HG02943 (cell line): ENCODE measurements at regions not wholly inside any gene's neighbourhood (a gene's known extent, or its start where the extent isn't known, plus 50 kb on each side); places are given as distances from the start of the nearest gene placed in this dataset.
"Not testable (repeated sequence)": the region's sequence is repeated elsewhere in the genome, so short reads cannot be mapped to it uniquely, and the experiment has no call there.

ENCODE experiments used
- ATAC-seq: cut with Tn5 transposase; IDR thresholded peaks from one replicate; pipeline ENCODE4 v1.9.1; 2021; ENCODE audit warnings: mild to moderate bottlenecking, low read depth, moderate library complexity; ENCODE audit not compliant: unreplicated experiment

DNA sequence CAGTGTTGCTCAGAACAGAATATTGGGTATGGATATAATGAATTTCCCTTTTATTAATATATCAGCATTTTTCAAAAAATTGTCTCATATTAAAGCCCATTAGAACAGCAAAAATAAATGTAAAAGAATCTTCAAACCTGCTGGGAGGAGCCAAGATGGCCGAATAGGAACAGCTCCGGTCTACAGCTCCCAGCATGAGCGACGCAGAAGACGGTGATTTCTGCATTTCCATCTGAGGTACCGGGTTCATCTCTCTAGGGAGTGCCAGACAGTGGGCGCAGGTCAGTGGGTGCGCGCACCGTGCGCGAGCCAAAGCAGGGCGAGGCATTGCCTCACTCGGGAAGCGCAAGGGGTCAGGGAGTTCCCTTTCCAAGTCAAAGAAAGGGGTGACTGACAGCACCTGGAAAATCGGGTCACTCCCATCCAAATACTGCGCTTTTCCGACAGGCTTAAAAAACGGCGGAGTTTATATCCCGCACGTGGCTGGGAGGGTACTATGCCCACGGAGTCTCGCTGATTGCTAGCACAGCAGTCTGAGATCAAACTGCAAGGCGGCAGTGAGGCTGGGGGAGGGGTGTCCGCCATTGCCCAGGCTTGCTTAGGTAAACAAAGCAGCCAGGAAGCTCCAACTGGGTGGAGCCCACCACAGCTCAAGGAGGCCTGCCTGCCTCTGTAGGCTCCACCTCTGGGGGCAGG is 816.8 kb downstream of the TTLL7 start:
- not testable (repeated sequence) for ATAC-seq

- not testable (repeated sequence) for ATAC-seq
Measured at GRCh38 chr1:83180621-83181020, 818.3 kb downstream of the TTLL7 start.

DNA sequence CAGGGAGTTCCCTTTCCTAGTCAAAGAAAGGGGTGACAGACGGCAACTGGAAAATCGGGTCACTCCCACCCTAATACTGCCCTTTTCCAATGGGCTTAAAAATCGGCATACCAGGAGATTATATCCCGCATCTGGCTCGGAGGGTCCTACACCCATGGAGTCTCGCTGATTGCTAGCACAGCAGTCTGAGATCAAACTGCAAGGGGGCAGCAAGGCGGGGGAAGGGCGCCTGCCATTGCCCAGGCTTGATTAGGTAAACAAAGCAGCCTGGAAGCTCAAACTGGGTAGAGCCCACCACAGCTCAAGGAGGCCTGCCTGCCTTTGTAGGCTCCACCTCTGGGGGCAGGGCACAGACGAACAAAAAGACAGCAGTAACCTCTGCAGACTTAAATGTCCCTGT is 831.3 kb downstream of the TTLL7 start:
- not testable (repeated sequence) for ATAC-seq

DNA sequence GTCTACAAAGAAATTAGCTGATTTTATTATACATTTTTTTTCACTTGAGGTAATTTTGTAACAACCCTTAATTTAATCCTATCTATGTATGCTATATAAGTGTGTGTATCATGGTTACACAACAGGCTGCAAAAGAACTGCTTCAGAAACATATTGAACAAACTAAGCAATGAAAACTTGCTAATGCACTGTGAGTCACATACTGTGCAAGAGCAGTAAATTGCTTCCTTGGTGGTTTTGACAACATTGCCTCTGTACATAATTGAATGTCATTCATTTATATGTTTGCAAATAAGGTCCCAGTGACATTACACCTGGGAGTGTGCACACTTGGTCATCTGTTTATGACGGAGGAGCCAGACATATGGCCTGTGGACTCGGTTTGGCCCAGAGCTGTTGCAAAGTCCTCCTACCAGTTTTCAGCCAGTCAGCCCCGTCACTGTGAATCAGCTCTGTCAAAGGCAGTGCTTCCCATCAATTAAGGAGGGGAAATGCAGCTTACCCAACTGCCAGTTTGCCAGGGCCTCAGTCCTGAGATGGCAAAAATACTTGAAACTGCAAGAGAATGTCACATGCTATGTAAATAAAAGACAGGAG is 835.0 kb downstream of the TTLL7 start:
- ATAC-seq, result not testable (repeated sequence)

DNA sequence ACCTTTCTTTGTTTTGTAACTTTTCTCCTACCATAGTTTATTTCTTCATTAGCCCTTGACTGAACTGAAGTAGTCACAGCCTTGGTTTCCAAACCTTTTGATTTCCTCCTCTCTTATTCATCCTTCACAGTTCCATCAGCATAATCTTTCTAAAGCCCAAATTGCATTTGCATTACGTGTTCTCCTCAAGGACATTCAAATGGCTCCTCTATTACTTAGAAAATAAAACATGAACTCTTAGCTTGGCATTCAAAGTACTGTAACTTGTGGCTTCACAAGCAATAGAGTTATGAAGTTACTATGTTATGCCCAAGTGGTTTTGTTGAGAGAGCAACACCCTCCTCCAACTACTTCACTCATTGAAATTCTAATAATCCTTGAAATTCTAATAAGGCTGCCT is 840.0 kb downstream of the TTLL7 start:
- ATAC-seq, result not testable (repeated sequence)

DNA sequence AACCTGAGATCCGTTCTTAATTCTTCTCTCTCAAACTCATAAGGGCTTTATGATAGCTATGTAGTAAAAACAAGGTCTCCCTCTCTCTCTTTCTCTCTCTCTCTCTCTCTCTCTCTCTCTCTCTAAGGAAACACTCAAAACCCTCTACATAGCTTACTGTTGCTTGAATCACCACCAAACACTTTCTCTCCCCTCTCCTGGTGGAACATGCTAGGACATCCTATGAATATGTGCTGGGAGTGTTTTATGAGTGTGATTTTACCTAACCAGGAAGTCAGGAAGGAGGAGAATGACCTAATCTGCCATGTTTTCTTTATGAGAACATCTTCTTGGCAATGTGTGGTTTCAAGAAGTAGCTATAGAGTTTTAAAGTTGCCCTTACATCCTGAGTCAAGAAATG is 844.6 kb downstream of the TTLL7 start:
- ATAC-seq, result not testable (repeated sequence)

GRCh38 chr1:83151167-83151898 is 847.6 kb downstream of the TTLL7 start:
- not testable (repeated sequence) for ATAC-seq

DNA sequence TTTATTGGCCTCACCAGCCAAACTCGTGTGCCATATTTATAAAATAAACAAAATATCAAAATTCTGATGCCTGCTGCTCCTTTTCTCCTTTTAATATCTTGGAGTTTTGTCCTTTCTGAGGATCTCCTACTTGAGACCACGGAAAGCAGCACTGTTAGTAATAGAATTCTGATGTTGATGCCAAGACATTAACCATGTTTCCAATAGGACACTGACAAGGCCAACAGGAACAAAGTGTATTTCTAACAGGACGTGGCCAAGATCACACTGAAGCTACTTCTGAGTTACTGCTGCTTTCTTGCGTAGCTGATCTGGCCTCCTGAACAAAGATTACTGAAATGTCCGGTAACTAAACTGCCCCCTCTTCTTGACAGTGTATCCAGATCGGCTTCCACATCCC is 848.5 kb downstream of the TTLL7 start:
- not testable (repeated sequence) for ATAC-seq

DNA sequence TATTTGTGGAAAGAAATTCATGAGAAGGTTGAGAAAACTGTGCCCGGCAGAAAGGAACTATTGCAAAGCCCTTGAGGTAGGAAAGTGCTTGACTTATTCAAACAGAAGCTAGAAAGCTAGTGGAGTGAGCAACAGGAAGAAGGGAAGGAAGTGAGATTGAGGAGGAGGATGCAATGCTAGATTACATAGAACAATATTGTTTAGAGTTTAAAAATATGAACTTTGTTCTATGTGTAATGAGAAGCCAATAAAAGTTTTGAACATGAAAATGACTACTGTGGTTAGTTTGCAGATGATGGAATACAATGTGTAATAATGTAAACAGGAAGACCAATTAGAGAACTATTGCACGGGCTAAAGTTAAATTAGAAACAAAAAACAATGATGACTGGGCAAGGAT is 853.1 kb downstream of the TTLL7 start:
- not testable (repeated sequence) for ATAC-seq

DNA sequence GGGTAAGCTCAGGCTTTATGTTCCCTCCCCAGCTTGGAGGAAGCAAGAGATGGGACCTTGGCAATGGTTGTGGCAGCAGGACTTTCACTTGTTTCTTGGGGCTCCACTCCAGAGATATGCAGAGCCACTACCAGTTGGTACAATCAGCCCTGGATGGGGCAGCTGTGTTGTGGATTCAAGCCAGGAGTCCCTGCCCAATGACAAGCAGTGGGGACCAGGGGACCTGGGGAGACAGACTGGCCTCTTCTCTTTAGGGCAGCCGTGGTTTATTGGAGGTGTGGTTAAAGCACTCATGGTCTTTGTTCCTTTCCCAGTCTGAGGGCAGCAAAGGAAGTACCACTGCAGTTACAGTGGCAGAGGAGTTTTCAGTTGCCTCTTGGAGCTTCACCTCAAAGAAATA is 856.1 kb downstream of the TTLL7 start:
- not testable (repeated sequence) for ATAC-seq

GRCh38 chr1:83135524-83136157 is 863.3 kb downstream of the TTLL7 start:
- ATAC-seq, result not testable (repeated sequence)

- ATAC-seq, result not testable (repeated sequence)
Measured at GRCh38 chr1:83134322-83135014, 864.5 kb downstream of the TTLL7 start.

DNA sequence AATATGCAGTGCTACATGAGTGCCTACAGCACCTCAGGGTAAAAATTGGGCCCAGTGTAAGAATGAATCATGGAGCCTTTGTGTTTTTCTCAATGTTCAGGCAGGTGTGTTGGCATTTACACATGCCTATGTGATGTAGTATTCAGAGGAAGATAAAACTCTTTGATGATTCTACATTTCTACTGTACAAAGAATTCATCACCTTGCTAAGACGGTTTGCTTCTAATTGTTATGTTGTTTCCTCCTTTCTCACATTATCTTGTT is 867.3 kb downstream of the TTLL7 start:
- ATAC-seq, result no peak

- no peak for ATAC-seq
Measured at GRCh38 chr1:83130886-83131691, 867.8 kb downstream of the TTLL7 start.

- no peak for ATAC-seq
Measured at GRCh38 chr1:83129107-83129506, 869.8 kb downstream of the TTLL7 start.

DNA sequence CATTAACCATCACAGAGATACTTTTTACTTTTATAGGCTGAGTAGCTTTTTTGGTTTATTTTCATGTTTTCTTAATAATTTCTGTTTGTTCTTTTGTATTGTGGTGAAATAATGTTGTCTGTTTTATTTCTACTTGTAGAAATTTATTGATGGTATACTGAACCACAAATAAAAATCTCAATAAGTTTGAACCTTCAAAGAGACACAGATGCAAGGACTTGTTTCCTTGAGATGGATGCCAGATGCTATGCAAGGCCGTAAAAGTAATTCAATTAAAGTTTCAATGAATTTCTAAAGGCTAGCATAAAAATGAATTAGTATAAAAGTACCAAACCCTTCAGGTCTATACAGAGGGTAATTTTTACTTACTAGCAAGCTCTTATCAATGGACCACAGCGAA is 873.5 kb downstream of the TTLL7 start:
- ATAC-seq, result no peak

DNA sequence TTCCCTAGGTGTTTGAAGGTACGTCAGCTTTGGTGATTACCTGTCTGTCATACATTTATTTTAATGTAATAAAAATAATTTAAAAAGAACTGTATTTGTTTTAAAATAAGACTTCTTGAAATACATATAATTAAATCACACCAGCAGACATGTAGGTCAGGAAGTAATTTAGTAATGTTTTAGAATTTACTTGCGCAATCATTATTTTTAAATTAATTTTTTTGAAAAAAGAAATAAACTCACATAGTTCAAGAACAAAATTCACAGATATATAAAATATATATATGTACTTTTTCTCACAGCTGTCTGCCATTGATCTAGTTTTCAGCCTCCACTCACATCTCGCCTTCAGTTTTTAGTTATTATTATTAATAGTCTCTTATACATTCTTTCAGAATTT is 875.9 kb downstream of the TTLL7 start:
- ATAC-seq, result no peak

GRCh38 chr1:83118472-83118871 is 880.5 kb downstream of the TTLL7 start:
- ATAC-seq, result no peak

- ATAC-seq, result not testable (repeated sequence)
Measured at GRCh38 chr1:83117030-83117429, 881.9 kb downstream of the TTLL7 start.

DNA sequence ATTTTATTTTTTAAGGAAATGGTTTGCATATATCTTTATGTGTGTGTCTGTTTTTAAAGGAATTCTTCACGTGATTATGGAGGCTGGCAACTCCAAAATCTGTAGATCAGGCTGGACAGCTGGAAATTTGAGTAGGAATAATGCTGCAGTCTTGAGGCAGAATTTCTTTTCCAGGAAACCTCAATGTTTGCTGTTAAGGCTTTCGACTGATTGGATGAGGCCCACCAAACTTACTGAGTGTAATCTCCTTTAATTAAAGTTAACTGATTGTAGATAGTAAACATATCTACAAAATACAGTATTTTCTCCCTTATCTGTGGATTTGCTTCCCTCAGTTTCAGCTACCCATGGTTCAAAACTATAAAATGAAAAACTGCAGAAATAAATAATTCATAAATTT is 883.1 kb downstream of the TTLL7 start:
- ATAC-seq, result no peak
